H9 (cell line): ENCODE measurements at regions not wholly inside any gene's neighbourhood (a gene's known extent, or its start where the extent isn't known, plus 50 kb on each side); places are given as distances from the start of the nearest gene placed in this dataset.

Experiments
- DNase-seq: peaks from one replicate; pipeline ENCODE4 v3.0.0-alpha.2; 2017
- H2AFZ ChIP-seq: one replicate; pipeline ENCODE4 v1.6.1; 2013; ENCODE audit warnings: mild to moderate bottlenecking, low read length, control low read depth, moderate library complexity
- H2AK5ac ChIP-seq: 2 replicates; pipeline ENCODE4 v1.6.1; 2013; ENCODE audit warnings: low read length, control low read depth, mixed read lengths; ENCODE audit not compliant: insufficient read length
- H2BK120ac ChIP-seq: one replicate; pipeline ENCODE4 v1.6.1; 2013; ENCODE audit warnings: low read depth, mild to moderate bottlenecking, low read length, control low read depth, inconsistent platforms; ENCODE audit not compliant: poor library complexity, severe bottlenecking
- H2BK12ac ChIP-seq: 2 replicates; pipeline ENCODE4 v1.6.1; 2013; ENCODE audit warnings: low read length, control low read depth, mixed read lengths, low read depth; ENCODE audit not compliant: insufficient read length
- H2BK15ac ChIP-seq: 2 replicates; pipeline ENCODE4 v1.6.1; 2013; ENCODE audit warnings: low read depth, low read length, control low read depth
- H2BK20ac ChIP-seq: one replicate; pipeline ENCODE4 v1.6.1; 2013; ENCODE audit warnings: low read depth, mild to moderate bottlenecking, low read length, control low read depth, inconsistent platforms; ENCODE audit not compliant: poor library complexity, severe bottlenecking
- H2BK5ac ChIP-seq: 2 replicates; pipeline ENCODE4 v1.6.1; 2013; ENCODE audit warnings: low read length, control low read depth, mixed read lengths; ENCODE audit not compliant: insufficient read length
- H3K14ac ChIP-seq: 2 replicates; pipeline ENCODE4 v1.6.1; 2013; ENCODE audit warnings: low read length, control low read depth; ENCODE audit not compliant: insufficient read depth
- H3K18ac ChIP-seq: 2 replicates; pipeline ENCODE4 v1.6.1; 2013; ENCODE audit warnings: low read depth, mild to moderate bottlenecking, mixed read lengths, low read length, control low read depth; ENCODE audit not compliant: insufficient read length
- H3K23ac ChIP-seq: 2 replicates; pipeline ENCODE4 v1.6.1; 2013; ENCODE audit warnings: low read length, control low read depth, mixed read lengths, low read depth; ENCODE audit not compliant: insufficient read length
- H3K23me2 ChIP-seq: 2 replicates; pipeline ENCODE4 v1.6.1; 2013; ENCODE audit warnings: low read depth, mild to moderate bottlenecking, mixed read lengths, low read length, control low read depth; ENCODE audit not compliant: insufficient read length, poor library complexity, severe bottlenecking
- H3K27ac ChIP-seq: 2 replicates; pipeline ENCODE4 v1.5.1; 2013; ENCODE audit warnings: low read length, control low read depth, mixed read lengths, low read depth; ENCODE audit not compliant: insufficient read length
- H3K27me3 ChIP-seq: 2 replicates; pipeline ENCODE4 v1.6.1; 2013; ENCODE audit warnings: low read length, control low read depth, inconsistent platforms; ENCODE audit not compliant: insufficient read depth
- H3K4ac ChIP-seq: 2 replicates; pipeline ENCODE4 v1.6.1; 2013; ENCODE audit warnings: low read depth, mild to moderate bottlenecking, control low read depth, inconsistent platforms, low read length, moderate library complexity
- H3K4me1 ChIP-seq: 2 replicates; pipeline ENCODE4 v1.6.1; 2013; ENCODE audit warnings: low read length, control low read depth, inconsistent platforms; ENCODE audit not compliant: insufficient read depth
- H3K4me2 ChIP-seq: 2 replicates; pipeline ENCODE4 v1.6.1; 2013; ENCODE audit warnings: low read length, control low read depth, mixed read lengths; ENCODE audit not compliant: insufficient read length, insufficient read depth
- H3K56ac ChIP-seq: 2 replicates; pipeline ENCODE4 v1.6.1; 2013; ENCODE audit warnings: low read depth, mild to moderate bottlenecking, mixed read lengths, low read length, control low read depth; ENCODE audit not compliant: insufficient read length
- H3K79me1 ChIP-seq: 2 replicates; pipeline ENCODE4 v1.6.1; 2013; ENCODE audit warnings: low read depth, mild to moderate bottlenecking, moderate library complexity, low read length, control low read depth, inconsistent platforms; ENCODE audit not compliant: insufficient read depth, poor library complexity, severe bottlenecking
- H3K79me2 ChIP-seq: 2 replicates; pipeline ENCODE4 v1.6.1; 2013; ENCODE audit warnings: low read length, control low read depth, inconsistent platforms; ENCODE audit not compliant: insufficient read depth
- H3K9ac ChIP-seq: 2 replicates; pipeline ENCODE4 v1.6.1; 2013; ENCODE audit warnings: low read length, control low read depth, mixed read lengths; ENCODE audit not compliant: insufficient read length; ENCODE audit errors: extremely low read depth
- H3K9me3 ChIP-seq: one replicate; pipeline ENCODE4 v1.6.1; 2013; ENCODE audit warnings: low read depth, low read length, inconsistent platforms; ENCODE audit not compliant: control insufficient read depth
- H3T11ph ChIP-seq: one replicate; pipeline ENCODE4 v1.6.1; 2013; ENCODE audit warnings: mild to moderate bottlenecking, low read length, control low read depth, inconsistent platforms
- H4K20me1 ChIP-seq: one replicate; pipeline ENCODE4 v1.6.1; 2013; ENCODE audit not compliant: control insufficient read depth, insufficient read length, insufficient read depth
- H4K5ac ChIP-seq: 2 replicates; pipeline ENCODE4 v1.6.1; 2013; ENCODE audit warnings: low read depth, mild to moderate bottlenecking, mixed read lengths, low read length, control low read depth; ENCODE audit not compliant: insufficient read length
- H4K8ac ChIP-seq: replicated peaks from 2 replicates; pipeline ENCODE4 v1.6.1; 2013; ENCODE audit warnings: low read length, control low read depth, mixed read lengths, low read depth; ENCODE audit not compliant: insufficient read length
- H4K91ac ChIP-seq: 2 replicates; pipeline ENCODE4 v1.6.1; 2013; ENCODE audit warnings: low read depth, mild to moderate bottlenecking, moderate library complexity, mixed read lengths, low read length, control low read depth; ENCODE audit not compliant: insufficient read length
- H3K27ac Mint-ChIP-seq, 3 experiments: 2 replicates in 2 of 3; 3 replicates in 1 of 3; pipeline ENCODE4 v1.8.0; 2020 to 2021; ENCODE audit warnings: mixed read lengths in 3 of 3, mild to moderate bottlenecking in 1 of 3, moderate library complexity in 1 of 3
- H3K27me3 Mint-ChIP-seq: 2 replicates; pipeline ENCODE4 v1.8.0; 2021; ENCODE audit warnings: low read depth, mild to moderate bottlenecking, moderate library complexity, mixed read lengths
- H3K36me3 Mint-ChIP-seq, 3 experiments: 2 replicates in 2 of 3; 3 replicates in 1 of 3; pipeline ENCODE4 v1.8.0; 2020 to 2021; ENCODE audit warnings: low read depth in 3 of 3, mixed read lengths in 3 of 3; ENCODE audit not compliant: insufficient read depth in 1 of 3
- H3K4me1 Mint-ChIP-seq, 2 experiments: 2 replicates each; pipeline ENCODE4 v1.8.0; 2020; ENCODE audit warnings: mixed read lengths in 2 of 2
- H3K4me3 Mint-ChIP-seq, 2 experiments: 2 replicates in 1 of 2; 3 replicates in 1 of 2; pipeline ENCODE4 v1.8.0; 2020 to 2021; ENCODE audit warnings: mild to moderate bottlenecking in 2 of 2, mixed read lengths in 2 of 2, moderate library complexity in 1 of 2
- H3K9me3 Mint-ChIP-seq, 2 experiments: 2 replicates in 1 of 2; 3 replicates in 1 of 2; pipeline ENCODE4 v1.8.0; 2020; ENCODE audit warnings: mild to moderate bottlenecking in 2 of 2, mixed read lengths in 2 of 2, moderate library complexity in 1 of 2
- WGBS: extraction: QIAGEN DNeasy Blood & Tissue Kit; methylation state at CpG from one replicate; pipeline ENCODE4 v1.1.7; 2013; ENCODE audit warnings: missing lambda C conversion rate, low lambda C conversion rate, mixed read lengths; ENCODE audit not compliant: insufficient read length; ENCODE audit errors: extremely low coverage; 5-methylcytosine and 5-hydroxymethylcytosine counted together
- TF ChIP-seq, protein P1 (sequence below): fragments of 200-600 bp; sonication (generic); conservative IDR thresholded peaks from 3 replicates; pipeline ENCODE4 v1.8.0; 2021; ENCODE audit warnings: antibody characterized with exemption, mild to moderate bottlenecking

DNA sequence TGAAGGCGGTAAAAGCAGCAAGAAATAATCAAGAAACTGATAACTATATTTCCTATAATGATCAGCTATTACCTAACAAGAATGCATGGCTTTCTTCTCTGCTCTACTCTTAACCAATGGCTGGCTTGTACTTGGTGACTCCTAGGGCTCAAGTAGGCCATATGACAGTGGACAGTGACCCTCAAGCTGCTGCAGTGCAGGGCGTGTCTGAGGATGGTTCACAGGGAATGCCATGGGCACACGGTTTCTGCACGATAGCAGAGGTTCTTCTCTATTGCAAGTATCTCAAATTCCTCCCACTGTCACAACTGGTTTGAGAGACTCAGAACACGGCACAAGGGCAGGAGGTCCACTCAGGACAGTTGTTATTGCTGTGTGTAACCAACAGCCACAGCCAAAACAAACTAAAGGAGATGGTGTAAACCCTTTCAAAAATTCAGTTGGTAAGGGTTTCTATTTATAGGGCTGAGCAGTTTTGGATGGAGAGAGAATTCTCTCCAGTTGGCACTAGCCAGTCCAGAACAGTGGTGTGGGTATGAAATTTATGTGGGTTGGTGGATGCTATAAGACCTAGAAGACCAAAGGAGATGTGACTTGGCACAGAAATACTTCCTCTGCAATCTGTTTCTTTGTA lies 103.2 kb upstream of the ST8SIA2 start:
- Histone ChIP-seq H3K79me2 (no peaks in the 10 kb centered on the region), H3K4me1 (no peaks in the 10 kb centered on the region), H2BK120ac (no peak overlapping the region), H3K18ac (no peak overlapping the region), H3K9ac (no peak overlapping the region), H2AK5ac (no peak overlapping the region), H2BK5ac (no peak overlapping the region), H4K5ac (no peak overlapping the region), H4K20me1 (no peaks in the 10 kb centered on the region), H3K14ac (no peak overlapping the region), H3K56ac (no peak overlapping the region), H3T11ph (no peak overlapping the region), H3K27me3 (no peaks in the 10 kb centered on the region), H3K23ac (no peak overlapping the region), H4K8ac (no peak overlapping the region), H3K79me1 (no peaks in the 10 kb centered on the region), H2BK12ac (no peak overlapping the region), H3K9me3 (no peaks in the 10 kb centered on the region), H2BK20ac (no peak overlapping the region), H2AFZ (no peak overlapping the region), H3K27ac (no peak overlapping the region), H3K4ac (no peak overlapping the region), H4K91ac (no peak overlapping the region), H3K4me2 (no peak overlapping the region), H3K23me2 (no peaks in the 10 kb centered on the region), H2BK15ac (no peak overlapping the region)
- no peaks in the 10 kb centered on the region for H3K27me3 Mint-ChIP-seq
- no peak overlapping the region for H3K4me3 Mint-ChIP-seq
- DNase-seq, result no peak
- TF ChIP-seq, protein P1, sequence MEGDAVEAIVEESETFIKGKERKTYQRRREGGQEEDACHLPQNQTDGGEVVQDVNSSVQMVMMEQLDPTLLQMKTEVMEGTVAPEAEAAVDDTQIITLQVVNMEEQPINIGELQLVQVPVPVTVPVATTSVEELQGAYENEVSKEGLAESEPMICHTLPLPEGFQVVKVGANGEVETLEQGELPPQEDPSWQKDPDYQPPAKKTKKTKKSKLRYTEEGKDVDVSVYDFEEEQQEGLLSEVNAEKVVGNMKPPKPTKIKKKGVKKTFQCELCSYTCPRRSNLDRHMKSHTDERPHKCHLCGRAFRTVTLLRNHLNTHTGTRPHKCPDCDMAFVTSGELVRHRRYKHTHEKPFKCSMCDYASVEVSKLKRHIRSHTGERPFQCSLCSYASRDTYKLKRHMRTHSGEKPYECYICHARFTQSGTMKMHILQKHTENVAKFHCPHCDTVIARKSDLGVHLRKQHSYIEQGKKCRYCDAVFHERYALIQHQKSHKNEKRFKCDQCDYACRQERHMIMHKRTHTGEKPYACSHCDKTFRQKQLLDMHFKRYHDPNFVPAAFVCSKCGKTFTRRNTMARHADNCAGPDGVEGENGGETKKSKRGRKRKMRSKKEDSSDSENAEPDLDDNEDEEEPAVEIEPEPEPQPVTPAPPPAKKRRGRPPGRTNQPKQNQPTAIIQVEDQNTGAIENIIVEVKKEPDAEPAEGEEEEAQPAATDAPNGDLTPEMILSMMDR, result no peak
- H3K4me1 Mint-ChIP-seq, result peaks cover 9 to 14% of the 10 kb centered on the region in 2 experiments
- H3K36me3 Mint-ChIP-seq, result no peaks in the 10 kb centered on the region
- no peak overlapping the region for H3K27ac Mint-ChIP-seq
- H3K9me3 Mint-ChIP-seq, result no peaks in the 10 kb centered on the region
- WGBS, result no CpG with 5 or more reads among the region's 5 CpGs
